Fibroblast of the aortic adventitia (primary cell): ENCODE measurements at regions not wholly inside any gene's neighbourhood (a gene's known extent, or its start where the extent isn't known, plus 50 kb on each side); places are given as distances from the start of the nearest gene placed in this dataset. TPM values are rescaled to one million over a fixed set of nuclear protein-coding genes. Genes with fewer than 3 reads are reported as not detected.

Source experiments
- DNase-seq: peaks from one replicate; pipeline ENCODE4 v3.0.0-alpha.2; 2010; ENCODE audit warnings: low read depth
- H3K4me3 ChIP-seq: 2 replicates; pipeline ENCODE4 v1.5.1; 2011; ENCODE audit warnings: low read depth, mild to moderate bottlenecking, control low read depth, low read length, moderate library complexity
- CTCF ChIP-seq: IDR thresholded peaks from 2 replicates; pipeline ENCODE4 v1.5.1; 2011; ENCODE audit warnings: mild to moderate bottlenecking, low read length, control low read depth, inconsistent platforms; ENCODE audit not compliant: insufficient read depth
- small RNA-seq: library from RNA; depleted of rRNA; stranded (forward); fragments of <200 nt; gene quantifications from one replicate; pipeline ENCODE3, GENCODE V24; 2012

- TF ChIP-seq CTCF = no peak
- no peak overlapping the region for H3K4me3 ChIP-seq
- no peak for DNase-seq
These were observed 50.5 kb upstream of the CSPG4 start for GRCh38 chr15:75763137-75763611.

Small RNAs in the stretch of these regions (small RNA-seq; reads per million reads assigned to genes)
- gene RN7SL319P = not detected
